ENCODE measurements at regions not wholly inside any gene's neighbourhood (a gene's known extent, or its start where the extent isn't known, plus 50 kb on each side); places are given as distances from the start of the nearest gene placed in this dataset.

GRCh38 chr13:89609318-89609717, 1738.2 kb upstream of the MIR17HG start:
- Histone ChIP-seq H3K4me1 (no peaks in the 10 kb centered on the region), H3K9me3 (no peaks in the 10 kb centered on the region), H3K4me3 (replicated peaks in 1 of 3) (no peak overlapping the region), H3K36me3 (no peaks in the 10 kb centered on the region), H3K27me3 (no peaks in the 10 kb centered on the region), H3K27ac (no peak overlapping the region)
- TF ChIP-seq, protein P1, sequence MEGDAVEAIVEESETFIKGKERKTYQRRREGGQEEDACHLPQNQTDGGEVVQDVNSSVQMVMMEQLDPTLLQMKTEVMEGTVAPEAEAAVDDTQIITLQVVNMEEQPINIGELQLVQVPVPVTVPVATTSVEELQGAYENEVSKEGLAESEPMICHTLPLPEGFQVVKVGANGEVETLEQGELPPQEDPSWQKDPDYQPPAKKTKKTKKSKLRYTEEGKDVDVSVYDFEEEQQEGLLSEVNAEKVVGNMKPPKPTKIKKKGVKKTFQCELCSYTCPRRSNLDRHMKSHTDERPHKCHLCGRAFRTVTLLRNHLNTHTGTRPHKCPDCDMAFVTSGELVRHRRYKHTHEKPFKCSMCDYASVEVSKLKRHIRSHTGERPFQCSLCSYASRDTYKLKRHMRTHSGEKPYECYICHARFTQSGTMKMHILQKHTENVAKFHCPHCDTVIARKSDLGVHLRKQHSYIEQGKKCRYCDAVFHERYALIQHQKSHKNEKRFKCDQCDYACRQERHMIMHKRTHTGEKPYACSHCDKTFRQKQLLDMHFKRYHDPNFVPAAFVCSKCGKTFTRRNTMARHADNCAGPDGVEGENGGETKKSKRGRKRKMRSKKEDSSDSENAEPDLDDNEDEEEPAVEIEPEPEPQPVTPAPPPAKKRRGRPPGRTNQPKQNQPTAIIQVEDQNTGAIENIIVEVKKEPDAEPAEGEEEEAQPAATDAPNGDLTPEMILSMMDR (IDR thresholded peaks at IDR 0.05) = no peak
- TF ChIP-seq POLR2A (IDR thresholded peaks at IDR 0.05) = no peak
- 77% methylated on average over 1 of the region's 1 CpG for WGBS, 2 donors
- intact Hi-C loops (cut with DNase I) = no loop called here
- no peak for DNase-seq

DNA sequence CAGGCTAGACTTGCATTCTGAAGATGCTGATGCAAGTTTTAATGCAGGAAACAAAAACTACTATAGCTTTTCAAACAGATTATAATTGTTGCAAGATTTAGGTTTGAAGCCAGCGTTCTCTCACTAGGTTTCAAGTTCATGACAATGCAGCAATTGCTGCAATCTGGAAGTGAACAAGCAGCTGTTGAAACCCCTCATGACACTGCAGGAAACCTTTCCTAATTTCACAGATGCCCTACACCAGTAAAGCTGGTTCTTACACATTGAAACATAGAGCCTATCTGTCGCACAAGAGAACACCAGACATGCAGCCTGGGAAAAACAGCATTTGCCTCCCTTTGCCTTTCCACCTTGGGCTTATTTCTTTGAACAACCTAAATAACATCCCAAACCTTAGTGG, 1737.2 kb upstream of the MIR17HG start:
- intact Hi-C loops (cut with DNase I) = no loop called here
- Histone ChIP-seq H3K4me3 (replicated peaks in 1 of 3) (no peak overlapping the region), H3K4me1 (no peaks in the 10 kb centered on the region), H3K36me3 (no peaks in the 10 kb centered on the region), H3K27me3 (no peaks in the 10 kb centered on the region), H3K9me3 (no peaks in the 10 kb centered on the region), H3K27ac (no peak overlapping the region)
- 74 to 78% methylated on average over 2 of the region's 2 CpGs for WGBS, 2 donors
- DNase-seq = no peak
- no peak for TF ChIP-seq POLR2A (IDR thresholded peaks at IDR 0.05)
- TF ChIP-seq, protein P1 (IDR thresholded peaks at IDR 0.05) = no peak

- H3K27ac ChIP-seq = no peak overlapping the region
- H3K4me3 ChIP-seq (replicated peaks in 1 of 3) = no peak overlapping the region
- H3K36me3 ChIP-seq = no peaks in the 10 kb centered on the region
- intact Hi-C loops (cut with DNase I) = no loop called here
- no peaks in the 10 kb centered on the region for H3K9me3 ChIP-seq
- WGBS, 2 donors = 100% methylated on average over 1 of the region's 1 CpG
- TF ChIP-seq, protein P1 (IDR thresholded peaks at IDR 0.05) = no peak
- TF ChIP-seq POLR2A (IDR thresholded peaks at IDR 0.05) = no peak
- DNase-seq = no peak
- H3K27me3 ChIP-seq = no peaks in the 10 kb centered on the region
- no peaks in the 10 kb centered on the region for H3K4me1 ChIP-seq
Measured at GRCh38 chr13:89610881-89611280, 1736.6 kb upstream of the MIR17HG start.

DNA sequence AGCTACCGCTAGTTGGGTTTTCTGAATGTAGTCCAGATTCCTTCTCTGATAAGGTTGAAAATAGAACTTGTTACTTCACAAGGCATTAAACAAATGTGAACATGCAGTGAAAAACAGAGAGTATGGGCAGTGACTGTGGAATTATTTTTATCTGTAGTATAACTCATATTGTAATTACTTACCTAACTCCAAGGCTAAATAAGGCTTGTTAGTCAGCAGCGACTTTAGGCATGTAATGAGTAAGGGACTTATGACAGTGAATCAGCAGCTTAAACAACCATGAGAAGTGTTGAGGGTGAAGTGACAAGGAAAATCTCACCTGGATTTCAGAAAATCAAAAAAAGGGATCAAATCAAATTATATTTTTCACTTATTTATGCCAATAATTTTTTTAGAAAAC, 1719.5 kb upstream of the MIR17HG start:
- WGBS, 2 donors = 95 to 97% methylated on average over 2 of the region's 2 CpGs
- no peak for DNase-seq
- Histone ChIP-seq H3K27ac (no peak overlapping the region), H3K27me3 (no peaks in the 10 kb centered on the region), H3K36me3 (no peaks in the 10 kb centered on the region), H3K9me3 (no peaks in the 10 kb centered on the region), H3K4me3 (replicated peaks in 1 of 3) (no peak overlapping the region), H3K4me1 (no peaks in the 10 kb centered on the region)
- intact Hi-C loops (cut with DNase I) = no loop called here
- TF ChIP-seq POLR2A (IDR thresholded peaks at IDR 0.05) = no peak
- TF ChIP-seq, protein P1 (IDR thresholded peaks at IDR 0.05) = no peak

DNA sequence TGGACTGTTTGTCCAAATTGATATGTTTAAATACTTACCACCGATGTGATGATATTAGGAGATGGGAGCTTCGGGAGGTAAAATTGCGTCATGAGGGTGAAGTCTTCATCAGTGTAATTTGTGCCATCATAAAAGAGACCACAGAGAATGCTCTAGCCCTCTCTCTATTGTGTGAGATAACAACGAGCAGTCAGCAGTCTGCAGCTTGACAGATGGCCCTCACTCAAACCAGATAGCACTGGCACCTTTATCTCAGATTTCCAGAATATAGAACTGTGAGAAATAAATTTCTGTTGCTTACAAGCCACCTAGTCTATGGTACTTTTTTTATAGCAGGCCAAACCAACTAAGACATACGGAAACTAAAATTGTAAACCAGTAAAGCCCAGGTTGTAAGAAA, 1718.9 kb upstream of the MIR17HG start:
- intact Hi-C loops (cut with DNase I) = no loop called here
- no peak for TF ChIP-seq POLR2A (IDR thresholded peaks at IDR 0.05)
- TF ChIP-seq, protein P1 (IDR thresholded peaks at IDR 0.05) = no peak
- no peaks in the 10 kb centered on the region for H3K4me1 ChIP-seq
- H3K4me3 ChIP-seq (replicated peaks in 1 of 3) = no peak overlapping the region
- DNase-seq = no peak
- no peaks in the 10 kb centered on the region for H3K36me3 ChIP-seq
- no peak overlapping the region for H3K27ac ChIP-seq
- no peaks in the 10 kb centered on the region for H3K27me3 ChIP-seq
- no peaks in the 10 kb centered on the region for H3K9me3 ChIP-seq
- 90 to 91% methylated on average over 5 of the region's 5 CpGs for WGBS, 2 donors

Measured in thyroid gland (tissue), 4 donors.